Stimulated activated CD4-positive, alpha-beta T cell treated with anti-CD3 and anti-CD28 coated beads, Interleukin-2, amount 100 ng/mL, for 24 hours (primary cell): ENCODE measurements at regions not wholly inside any gene's neighbourhood (a gene's known extent, or its start where the extent isn't known, plus 50 kb on each side); places are given as distances from the start of the nearest gene placed in this dataset.
"Not testable (repeated sequence)": the region's sequence is repeated elsewhere in the genome, so short reads cannot be mapped to it uniquely, and the experiment has no call there.

Source experiments
- DNase-seq, 2 donors: peaks; one replicate each; pipeline ENCODE4 v3.0.0-alpha.2; 2020

GRCh38 chr2:209311948-209312347, 111.9 kb upstream of the MAP2 start:
- DNase-seq: no peak

- not testable (repeated sequence) for DNase-seq
Observed at GRCh38 chr2:209312450-209312849, 111.4 kb upstream of the MAP2 start.

GRCh38 chr2:209314653-209315052, 109.2 kb upstream of the MAP2 start:
- DNase-seq: no peak

GRCh38 chr2:209316141-209316540, 107.7 kb upstream of the MAP2 start:
- no peak for DNase-seq

GRCh38 chr2:209321076-209321475, 102.8 kb upstream of the MAP2 start:
- DNase-seq: no peak

GRCh38 chr2:209321581-209321980, 102.3 kb upstream of the MAP2 start:
- no peak for DNase-seq

GRCh38 chr2:209322041-209322440, 101.8 kb upstream of the MAP2 start:
- no peak for DNase-seq

- no peak for DNase-seq
Observed at GRCh38 chr2:209322905-209323512, 100.8 kb upstream of the MAP2 start.

GRCh38 chr2:209323738-209324137, 100.1 kb upstream of the MAP2 start:
- DNase-seq: no peak

- DNase-seq: no peak
Observed at GRCh38 chr2:209324281-209324680, 99.6 kb upstream of the MAP2 start.

- no peak for DNase-seq
Observed at GRCh38 chr2:209331291-209331844, 92.5 kb upstream of the MAP2 start.

GRCh38 chr2:209334188-209335017, 89.4 kb upstream of the MAP2 start:
- DNase-seq: peak; percentile 19 to 51

- DNase-seq: no peak
Observed at GRCh38 chr2:209340522-209340921, 83.3 kb upstream of the MAP2 start.

GRCh38 chr2:209344349-209344748, 79.5 kb upstream of the MAP2 start:
- DNase-seq: no peak

- DNase-seq: no peak
Observed at GRCh38 chr2:209348433-209348832, 75.4 kb upstream of the MAP2 start.

GRCh38 chr2:209351636-209352035, 72.2 kb upstream of the MAP2 start:
- DNase-seq: no peak

GRCh38 chr2:209358992-209359391, 64.9 kb upstream of the MAP2 start:
- no peak for DNase-seq

- DNase-seq: no peak
Observed at GRCh38 chr2:209367075-209367747, 56.6 kb upstream of the MAP2 start.

GRCh38 chr2:209368406-209368805, 55.4 kb upstream of the MAP2 start:
- no peak for DNase-seq

GRCh38 chr2:209368914-209369313, 54.9 kb upstream of the MAP2 start:
- DNase-seq: no peak

GRCh38 chr2:209369656-209370055, 54.2 kb upstream of the MAP2 start:
- DNase-seq: no peak

- DNase-seq: no peak
Observed at GRCh38 chr2:209371407-209371806, 52.4 kb upstream of the MAP2 start.
